ENCODE measurements at regions not wholly inside any gene's neighbourhood (a gene's known extent, or its start where the extent isn't known, plus 50 kb on each side); places are given as distances from the start of the nearest gene placed in this dataset.
"Not testable (repeated sequence)": the region's sequence is repeated elsewhere in the genome, so short reads cannot be mapped to it uniquely, and the experiment has no call there.

- DNase-seq (ENCODE audit: low spot score): peak; percentile 22
Measured at GRCh38 chr1:81254560-81254959, 546.2 kb upstream of the ADGRL2 start.

GRCh38 chr1:81254068-81254467 is 546.7 kb upstream of the ADGRL2 start:
- no peak for DNase-seq (ENCODE audit: low spot score)

- DNase-seq (ENCODE audit: low spot score): no peak
Measured at GRCh38 chr1:81252471-81253151, 548.1 kb upstream of the ADGRL2 start.

GRCh38 chr1:81250825-81251224 is 549.9 kb upstream of the ADGRL2 start:
- DNase-seq (ENCODE audit: low spot score): not testable (repeated sequence)

- not testable (repeated sequence) for DNase-seq (ENCODE audit: low spot score)
Measured at GRCh38 chr1:81245084-81245715, 555.5 kb upstream of the ADGRL2 start.

GRCh38 chr1:81244612-81245011 is 556.1 kb upstream of the ADGRL2 start:
- DNase-seq (ENCODE audit: low spot score): not testable (repeated sequence)

- no peak for DNase-seq (ENCODE audit: low spot score)
Measured at GRCh38 chr1:81242103-81242502, 558.6 kb upstream of the ADGRL2 start.

- DNase-seq (ENCODE audit: low spot score): no peak
Measured at GRCh38 chr1:81238129-81238528, 562.6 kb upstream of the ADGRL2 start.

GRCh38 chr1:81237473-81238089 is 563.2 kb upstream of the ADGRL2 start:
- no peak for DNase-seq (ENCODE audit: low spot score)

- DNase-seq (ENCODE audit: low spot score): no peak
Measured at GRCh38 chr1:81234237-81234636, 566.5 kb upstream of the ADGRL2 start.

- no peak for DNase-seq (ENCODE audit: low spot score)
Measured at GRCh38 chr1:81233591-81233990, 567.1 kb upstream of the ADGRL2 start.

GRCh38 chr1:81232420-81232819 is 568.3 kb upstream of the ADGRL2 start:
- no peak for DNase-seq (ENCODE audit: low spot score)

- no peak for DNase-seq (ENCODE audit: low spot score)
Measured at GRCh38 chr1:81231729-81232038, 569.0 kb upstream of the ADGRL2 start.

GRCh38 chr1:81230983-81231728 is 569.6 kb upstream of the ADGRL2 start:
- no peak for DNase-seq (ENCODE audit: low spot score)

GRCh38 chr1:81228926-81229325 is 571.8 kb upstream of the ADGRL2 start:
- no peak for DNase-seq (ENCODE audit: low spot score)

- DNase-seq (ENCODE audit: low spot score): no peak
Measured at GRCh38 chr1:81226603-81226928, 574.2 kb upstream of the ADGRL2 start.

- no peak for DNase-seq (ENCODE audit: low spot score)
Measured at GRCh38 chr1:81225789-81226602, 574.7 kb upstream of the ADGRL2 start.

- DNase-seq (ENCODE audit: low spot score): no peak
Measured at GRCh38 chr1:81224222-81224621, 576.5 kb upstream of the ADGRL2 start.

- DNase-seq (ENCODE audit: low spot score): no peak
Measured at GRCh38 chr1:81221564-81221963, 579.2 kb upstream of the ADGRL2 start.

GRCh38 chr1:81220614-81221071 is 580.1 kb upstream of the ADGRL2 start:
- DNase-seq (ENCODE audit: low spot score): no peak

- DNase-seq (ENCODE audit: low spot score): no peak
Measured at GRCh38 chr1:81217058-81217457, 583.7 kb upstream of the ADGRL2 start.

GRCh38 chr1:81213279-81213678 is 587.5 kb upstream of the ADGRL2 start:
- DNase-seq (ENCODE audit: low spot score): no peak

Measured in HuH-7 (cell line).